K562 (cell line): ENCODE measurements at regions not wholly inside any gene's neighbourhood (a gene's known extent, or its start where the extent isn't known, plus 50 kb on each side); places are given as distances from the start of the nearest gene placed in this dataset.

ENCODE experiments used
- ATAC-seq: fragments of 200-7000 bp; cut with Tn5 transposase; 3 replicates; pipeline ENCODE4 v1.9.1; 2020; ENCODE audit warnings: moderate library complexity
- BruUV-seq: library from RNA; stranded (reverse); fragments of 400-500 nt; replicated peaks from 2 replicates; lab custom pipeline; 2021; lab: Mats Ljungman, UMichigan
- CTCF ChIA-PET: fragments of 300-600 bp; formaldehyde crosslinking; extraction: SDS; loops from one replicate; lab custom pipeline; 2021; ENCODE audit warnings: low intra/inter-chr PET ratio; lab: Yijun Ruan, JAX
- POLR2A ChIA-PET: fragments of 300-600, 350-650 bp; sonication (Branson Sonifier 250); formaldehyde crosslinking; extraction: SDS; loops from one replicate; lab custom pipeline; 2021; ENCODE audit warnings: antibody characterized with exemption, inconsistent platforms; lab: Yijun Ruan, JAX
- DNase-seq, 4 experiments: peaks; one replicate each; pipeline versions ENCODE4 v3.0.0 to v3.0.0-alpha.2; 2011 to 2018; ENCODE audit warnings: low spot score in 3 of 4, mixed read lengths in 3 of 4; ENCODE audit errors: extremely low read depth in 1 of 4
- FAIRE-seq: peaks from 2 replicates; lab custom pipeline; 2011; peaks lifted over from hg19 to GRCh38; lab: Jason Lieb, UNC
- H2AFZ ChIP-seq: 2 replicates; pipeline ENCODE4 v1.6.0; 2011; ENCODE audit warnings: low read depth, low read length, control low read depth, inconsistent platforms
- H3K27ac ChIP-seq: fragments of 200-600 bp; 3 replicates; pipeline ENCODE4 v1.8.0; 2011; ENCODE audit warnings: low read depth, mild to moderate bottlenecking, control low read depth, inconsistent platforms, low read length, moderate library complexity, mixed read lengths; ENCODE audit errors: extremely low read depth
- H3K27me3 ChIP-seq, 2 experiments: fragments of 300-600 bp in 1 of 2; 2 replicates in 1 of 2; 3 replicates in 1 of 2; pipeline versions ENCODE4 v1.6.0 to v1.8.0; 2011; ENCODE audit warnings: inconsistent platforms in 2 of 2, low read length in 2 of 2, mild to moderate bottlenecking in 1 of 2, mixed read lengths in 1 of 2, moderate library complexity in 1 of 2; ENCODE audit not compliant: control insufficient read depth in 2 of 2, insufficient read depth in 2 of 2
- H3K36me3 ChIP-seq: fragments of 300-600 bp; 3 replicates; pipeline ENCODE4 v1.8.0; 2011; ENCODE audit warnings: mild to moderate bottlenecking, low read length, inconsistent platforms; ENCODE audit not compliant: control insufficient read depth, insufficient read depth
- H3K4me1 ChIP-seq, 2 experiments: fragments of 200-600 bp in 1 of 2; replicated peaks in 1 of 2; 2 replicates in 1 of 2; 3 replicates in 1 of 2; pipeline versions ENCODE4 v1.5.1 to v1.8.0; 2011; ENCODE audit warnings: inconsistent platforms in 2 of 2, low read length in 2 of 2, mild to moderate bottlenecking in 1 of 2, mixed read lengths in 1 of 2, moderate library complexity in 1 of 2; ENCODE audit not compliant: control insufficient read depth in 2 of 2, insufficient read depth in 2 of 2
- H3K4me2 ChIP-seq: 2 replicates; pipeline ENCODE4 v1.6.1; 2011; ENCODE audit warnings: low read length, control low read depth, inconsistent platforms, mixed read lengths; ENCODE audit not compliant: insufficient read depth
- H3K4me3 ChIP-seq: fragments of 200-600 bp; sonication (generic), shearing (Covaris generic); 2 replicates; pipeline ENCODE4 v1.5.1; 2016; ENCODE audit warnings: control low read depth, inconsistent platforms
- H3K79me2 ChIP-seq: fragments of 200-600 bp; 3 replicates; pipeline ENCODE4 v1.8.0; 2011; ENCODE audit warnings: low read length, inconsistent platforms; ENCODE audit not compliant: control insufficient read depth, insufficient read depth
- H3K9ac ChIP-seq, 2 experiments: 2 replicates each; pipeline versions ENCODE4 v1.6.0 to v1.6.1; 2011; ENCODE audit warnings: low read depth in 2 of 2, low read length in 2 of 2, control low read depth in 1 of 2, inconsistent platforms in 1 of 2, mild to moderate bottlenecking in 1 of 2, mixed read lengths in 1 of 2; ENCODE audit not compliant: insufficient read depth in 1 of 2
- H3K9me1 ChIP-seq: one replicate; pipeline ENCODE4 v1.6.0; 2011; ENCODE audit warnings: inconsistent platforms, mild to moderate bottlenecking, low read length, moderate library complexity; ENCODE audit not compliant: control insufficient read depth, insufficient read depth
- H3K9me3 ChIP-seq: replicated peaks from 2 replicates; pipeline ENCODE4 v1.5.1; 2011; ENCODE audit warnings: low read depth, low read length, inconsistent platforms; ENCODE audit not compliant: control insufficient read depth, insufficient read depth
- H4K20me1 ChIP-seq: replicated peaks from 2 replicates; pipeline ENCODE4 v1.6.1; 2011; ENCODE audit warnings: low read length, inconsistent platforms, mixed read lengths; ENCODE audit not compliant: control insufficient read depth, insufficient read depth
- ETV6 ChIP-seq, 3 experiments: fragments of 150-350 bp in 1 of 3; sonication (generic) in 1 of 3; formaldehyde crosslinking in 1 of 3; IDR thresholded peaks; 2 replicates each; pipeline versions ENCODE4 v1.6.1 to v1.8.0; 2014 to 2022; ENCODE audit warnings: borderline replicate concordance in 2 of 3, low read depth in 2 of 3, antibody characterized with exemption in 1 of 3, low read length in 1 of 3, mild to moderate bottlenecking in 1 of 3, missing genetic modification reagents in 1 of 3
- FOSL1 ChIP-seq: fragments of 200-800 bp; sonication (Bioruptor generic); conservative IDR thresholded peaks from 2 replicates; pipeline ENCODE4 v1.6.1; 2016; ENCODE audit warnings: missing genetic modification characterization, missing compliant biosample characterization
- NFYB ChIP-seq: IDR thresholded peaks from 2 replicates; pipeline ENCODE4 v1.6.1; 2011; ENCODE audit warnings: mild to moderate bottlenecking, moderate library complexity; ENCODE audit not compliant: insufficient read length; ENCODE audit errors: extremely low read depth
- SIN3B ChIP-seq: fragments of 450-650 bp; IDR thresholded peaks from 2 replicates; pipeline ENCODE4 v1.6.1; 2017; ENCODE audit warnings: low read depth, mild to moderate bottlenecking, moderate library complexity
- SP2 ChIP-seq: IDR thresholded peaks from 2 replicates; pipeline ENCODE4 v1.6.1; 2011; ENCODE audit warnings: mild to moderate bottlenecking, low read depth, low read length, moderate library complexity; ENCODE audit not compliant: poor library complexity, severe bottlenecking; ENCODE audit errors: extremely low read depth
- TGIF2 ChIP-seq: sonication (generic); formaldehyde crosslinking; IDR thresholded peaks from 2 replicates; pipeline ENCODE4 v1.8.1; 2022; ENCODE audit warnings: mild to moderate bottlenecking, missing genetic modification reagents, moderate library complexity
- ZNF134 ChIP-seq: fragments of 250-450 bp; sonication (Bioruptor Pico); conservative IDR thresholded peaks from 2 replicates; pipeline ENCODE4 v1.4.0; 2020
- ZNF253 ChIP-seq: fragments of 250-450 bp; sonication (Bioruptor Pico); conservative IDR thresholded peaks from 2 replicates; pipeline ENCODE4 v1.6.1; 2021; ENCODE audit warnings: mild to moderate bottlenecking
- ZSCAN29 ChIP-seq: fragments of 450-650 bp; IDR thresholded peaks from 2 replicates; pipeline ENCODE4 v1.6.1; 2017
- WGBS: fragments of 100-300 bp; shearing (Covaris generic); methylation state at CpG from one replicate; pipeline ENCODE4 v1.1.6; 2016; ENCODE audit warnings: low coverage, mixed read lengths; ENCODE audit not compliant: insufficient coverage; ENCODE audit errors: missing lambda C conversion rate; 5-methylcytosine and 5-hydroxymethylcytosine counted together
- in situ Hi-C: fragments of 300-500 bp; cut with MboI; formaldehyde crosslinking; loops from 4 replicates; pipeline ENCODE4 v1.15.0; 2018; ENCODE audit warnings: inconsistent platforms, mixed read lengths
- intact Hi-C: fragments of 100-400 bp; cut with micrococcal nuclease; formaldehyde crosslinking; loops from 2 replicates; pipeline ENCODE4 v1.14.2; 2022
- TF ChIP-seq, protein P1 (sequence below): fragments of 450-650 bp; formaldehyde crosslinking; IDR thresholded peaks from 2 replicates; pipeline ENCODE4 v1.4.0; 2022; ENCODE audit warnings: missing genetic modification characterization
- TF ChIP-seq, protein P2 (sequence below): fragments of 250-450 bp; sonication (Bioruptor Pico); IDR thresholded peaks from 2 replicates; pipeline ENCODE4 v1.9.0; 2021; ENCODE audit warnings: mild to moderate bottlenecking

DNA sequence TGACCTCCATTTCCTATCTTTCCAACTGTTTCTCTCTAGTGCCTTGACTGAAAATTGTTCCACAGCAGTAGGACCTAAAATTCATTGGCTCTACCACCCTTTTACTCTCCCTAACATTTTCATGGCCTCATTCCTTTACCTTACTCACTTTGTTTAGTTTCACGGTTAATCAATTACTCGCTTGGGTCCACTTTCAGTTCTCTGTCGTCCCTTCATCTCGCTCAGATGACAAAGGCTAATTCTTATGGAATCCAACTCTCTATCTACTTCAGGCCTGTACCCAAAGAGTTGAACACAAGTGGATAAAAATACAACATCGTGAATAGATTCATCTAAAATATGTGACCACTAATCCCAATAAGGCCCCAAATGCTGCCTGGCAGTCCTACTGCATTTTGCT, 85.9 kb upstream of the ADO start:
- Histone ChIP-seq H3K36me3 (no peaks in the 10 kb centered on the region), H3K4me2 (no peak overlapping the region), H3K4me1 (no peaks in the 10 kb centered on the region), H3K9me1 (no peaks in the 10 kb centered on the region), H2AFZ (no peak overlapping the region), H3K9ac (no peak overlapping the region), H3K27ac (no peak overlapping the region), H3K27me3 (no peaks in the 10 kb centered on the region; a peak in 1 of 5 replicates), H3K79me2 (no peaks in the 10 kb centered on the region), H4K20me1 (no peaks in the 10 kb centered on the region), H3K9me3 (no peaks in the 10 kb centered on the region; the same call in 1 of the 2 replicates), H3K4me3 (no peak overlapping the region)
- TF ChIP-seq NFYB (no peak), ZSCAN29 (no peak)
- TF ChIP-seq, protein P1, sequence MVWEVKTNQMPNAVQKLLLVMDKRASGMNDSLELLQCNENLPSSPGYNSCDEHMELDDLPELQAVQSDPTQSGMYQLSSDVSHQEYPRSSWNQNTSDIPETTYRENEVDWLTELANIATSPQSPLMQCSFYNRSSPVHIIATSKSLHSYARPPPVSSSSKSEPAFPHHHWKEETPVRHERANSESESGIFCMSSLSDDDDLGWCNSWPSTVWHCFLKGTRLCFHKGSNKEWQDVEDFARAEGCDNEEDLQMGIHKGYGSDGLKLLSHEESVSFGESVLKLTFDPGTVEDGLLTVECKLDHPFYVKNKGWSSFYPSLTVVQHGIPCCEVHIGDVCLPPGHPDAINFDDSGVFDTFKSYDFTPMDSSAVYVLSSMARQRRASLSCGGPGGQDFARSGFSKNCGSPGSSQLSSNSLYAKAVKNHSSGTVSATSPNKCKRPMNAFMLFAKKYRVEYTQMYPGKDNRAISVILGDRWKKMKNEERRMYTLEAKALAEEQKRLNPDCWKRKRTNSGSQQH (CRISPR knock-in tag), result no peak
- FAIRE-seq, result no peak
- no peak for ATAC-seq
- CTCF ChIA-PET, result no interaction called here
- intact Hi-C loops, result no loop called here
- BruUV-seq, result no TSS peak
- in situ Hi-C loops, result no loop called here
- WGBS, result 0% methylated on average over 5 of the region's 5 CpGs
- no peak for DNase-seq
- POLR2A ChIA-PET, result no interaction called here

DNA sequence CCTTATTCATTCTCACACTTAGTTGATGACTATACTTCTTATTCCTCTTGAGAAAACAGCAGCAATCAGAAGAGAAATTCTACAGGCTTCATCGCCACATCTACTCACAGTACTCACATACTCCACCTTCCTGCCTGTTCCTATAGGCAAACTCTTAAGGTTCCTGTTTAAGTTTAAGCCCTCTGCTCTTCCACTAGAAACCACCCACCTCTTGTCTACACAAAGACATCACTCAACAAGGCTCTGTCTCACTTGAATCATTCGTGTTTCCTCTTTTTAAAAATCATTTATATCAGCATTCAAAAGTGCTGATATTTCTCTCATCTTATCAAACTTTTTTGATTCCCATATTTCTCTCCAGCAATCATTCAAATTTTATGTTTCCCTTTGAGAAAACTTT, 85.5 kb upstream of the ADO start:
- no peaks in the 10 kb centered on the region; a peak in 1 of 5 replicates for H3K27me3 ChIP-seq
- H3K36me3 ChIP-seq, result no peaks in the 10 kb centered on the region
- DNase-seq, result no peak
- intact Hi-C loops, result no loop called here
- 4% methylated on average over 2 of the region's 2 CpGs for WGBS
- no peak for FAIRE-seq
- no peak overlapping the region for H3K9ac ChIP-seq
- H3K4me1 ChIP-seq, result no peaks in the 10 kb centered on the region
- H3K9me1 ChIP-seq, result no peaks in the 10 kb centered on the region
- no peak overlapping the region for H3K4me3 ChIP-seq
- no TSS peak for BruUV-seq
- ChIA-PET CTCF (no interaction called here), POLR2A (no interaction called here)
- H3K27ac ChIP-seq, result no peak overlapping the region
- in situ Hi-C loops, result no loop called here
- H3K9me3 ChIP-seq, result no peaks in the 10 kb centered on the region; the same call in 1 of the 2 replicates
- H3K4me2 ChIP-seq, result no peak overlapping the region
- no peak for ATAC-seq
- H4K20me1 ChIP-seq, result no peaks in the 10 kb centered on the region
- H3K79me2 ChIP-seq, result no peaks in the 10 kb centered on the region
- H2AFZ ChIP-seq, result no peak overlapping the region
- TF ChIP-seq ZNF134, result no peak
- no peak for TF ChIP-seq SP2
- TF ChIP-seq TGIF2 (CRISPR knock-in tag), result no peak
- TF ChIP-seq ETV6 (IDR thresholded peaks at IDR 0.05; ENCODE audit: borderline replicate concordance in 1 of 2, low read depth in 2 of 2, low read length in 1 of 2), result no peak
- TF ChIP-seq ETV6 (CRISPR knock-in tag; IDR thresholded peaks at IDR 0.05; ENCODE audit: borderline replicate concordance), result no peak
- no peak for TF ChIP-seq SIN3B
- no peak for TF ChIP-seq ZNF253 (CRISPR knock-in tag)
- TF ChIP-seq, protein P2, sequence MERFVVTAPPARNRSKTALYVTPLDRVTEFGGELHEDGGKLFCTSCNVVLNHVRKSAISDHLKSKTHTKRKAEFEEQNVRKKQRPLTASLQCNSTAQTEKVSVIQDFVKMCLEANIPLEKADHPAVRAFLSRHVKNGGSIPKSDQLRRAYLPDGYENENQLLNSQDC, result no peak
- TF ChIP-seq FOSL1, result no peak
